NCI-H2029 treated with DMSO at 0.1 percent for 48 hours (cell line): ENCODE measurements at regions not wholly inside any gene's neighbourhood (a gene's known extent, or its start where the extent isn't known, plus 50 kb on each side); places are given as distances from the start of the nearest gene placed in this dataset.
A peak's percentile ranks its signal among the peaks of the same experiment; 100 is the strongest.

Experiments
- DNase-seq: peaks from one replicate; lab custom pipeline; 2025; lab: John Stamatoyannopoulos, UW

DNA sequence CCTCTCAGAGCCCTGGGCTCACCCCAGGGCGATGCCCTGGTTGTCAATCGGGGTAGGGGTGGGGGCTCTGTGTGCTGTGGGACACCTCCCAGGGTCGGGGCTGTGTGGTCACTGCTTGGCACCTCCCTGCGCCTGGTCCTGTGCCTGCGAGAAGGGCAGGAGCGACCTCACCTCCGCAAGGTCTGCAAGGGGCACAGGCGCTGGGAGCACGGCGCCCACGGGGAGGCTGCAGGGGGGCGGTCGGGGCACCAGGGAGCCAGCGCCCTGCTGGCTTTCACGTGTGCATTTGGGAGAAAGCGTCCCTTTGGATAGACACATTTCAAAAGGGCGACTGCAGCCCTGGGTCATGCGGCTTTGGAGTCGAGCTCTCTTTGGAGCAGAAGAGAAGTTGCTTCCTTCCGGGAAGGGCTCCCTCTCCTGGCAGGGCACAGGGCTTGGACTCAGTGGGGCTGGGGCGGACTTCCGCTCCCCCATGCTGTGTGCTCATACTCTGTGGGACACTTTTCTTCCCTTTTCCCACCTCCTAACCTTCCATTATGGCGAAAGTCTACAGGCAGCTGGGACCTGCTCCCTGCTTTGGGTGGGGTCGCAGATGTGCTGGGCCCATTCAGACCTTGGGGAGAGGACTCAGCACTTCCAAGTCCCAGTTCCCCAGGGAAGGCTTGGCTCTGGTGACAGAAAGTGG, 52.9 kb upstream of the SLC28A3 start:
- DNase-seq = no peak

GRCh38 chr9:84394036-84394435, 53.5 kb upstream of the SLC28A3 start:
- DNase-seq = no peak

- DNase-seq = peak; percentile 63
Observed at GRCh38 chr9:84397151-84397728, 56.7 kb upstream of the SLC28A3 start.

DNA sequence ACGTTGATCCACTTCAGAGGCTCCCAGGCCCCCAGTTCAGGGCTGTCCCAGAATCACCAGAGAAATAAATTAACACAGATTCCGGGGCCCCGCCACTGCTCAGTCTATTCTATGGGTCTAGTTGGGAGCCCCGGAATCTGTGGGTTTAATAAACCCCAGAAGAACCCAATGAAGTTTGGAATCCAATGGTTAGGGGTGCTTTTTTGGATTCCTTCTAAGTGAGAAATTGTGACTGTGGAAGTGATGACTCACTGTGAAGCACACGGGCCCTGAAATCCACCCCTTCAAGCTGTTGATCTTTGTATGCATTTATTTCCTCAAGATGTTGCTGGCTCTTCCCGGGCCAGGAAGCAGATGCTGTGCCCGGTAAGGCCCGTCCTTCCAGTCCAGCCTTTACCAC, 57.3 kb upstream of the SLC28A3 start:
- no peak for DNase-seq

DNA sequence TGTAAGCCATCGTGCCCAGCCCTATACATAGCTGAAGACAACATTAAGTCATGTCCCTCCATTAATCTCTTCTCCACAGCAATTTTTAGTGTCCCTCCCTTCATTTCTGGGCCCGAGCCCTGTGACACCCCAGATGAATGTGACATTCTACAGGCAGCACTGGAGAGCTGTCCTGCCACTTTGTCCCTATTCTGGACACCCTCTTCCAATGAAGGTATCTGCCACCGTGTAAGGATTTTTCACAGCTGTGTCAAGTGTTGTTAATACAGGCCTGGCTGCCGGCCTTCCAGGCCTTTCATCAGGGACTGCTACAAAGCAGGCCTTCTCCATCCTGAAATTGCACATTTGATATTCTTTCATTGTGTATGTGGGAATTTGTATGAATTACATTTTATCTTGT, 62.0 kb upstream of the SLC28A3 start:
- no peak for DNase-seq

DNA sequence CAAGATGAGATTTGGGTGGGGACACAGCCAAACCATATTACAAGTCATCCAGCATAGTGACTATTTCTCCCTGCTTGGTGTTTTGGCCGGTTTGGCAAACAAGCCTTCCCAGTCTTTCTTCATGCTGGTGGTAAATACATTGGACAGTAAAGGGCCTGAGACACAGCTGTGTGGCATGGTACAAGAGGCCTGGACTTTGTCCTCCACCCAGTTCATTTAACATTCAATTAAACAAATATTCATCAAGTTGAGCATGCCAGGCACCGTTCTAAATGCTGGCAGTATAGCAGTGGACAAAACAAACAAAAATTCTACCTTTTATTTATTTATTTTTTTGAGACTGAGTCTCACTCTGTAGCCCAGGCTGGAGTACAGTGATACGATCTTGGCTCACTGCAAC, 62.7 kb upstream of the SLC28A3 start:
- no peak for DNase-seq

DNA sequence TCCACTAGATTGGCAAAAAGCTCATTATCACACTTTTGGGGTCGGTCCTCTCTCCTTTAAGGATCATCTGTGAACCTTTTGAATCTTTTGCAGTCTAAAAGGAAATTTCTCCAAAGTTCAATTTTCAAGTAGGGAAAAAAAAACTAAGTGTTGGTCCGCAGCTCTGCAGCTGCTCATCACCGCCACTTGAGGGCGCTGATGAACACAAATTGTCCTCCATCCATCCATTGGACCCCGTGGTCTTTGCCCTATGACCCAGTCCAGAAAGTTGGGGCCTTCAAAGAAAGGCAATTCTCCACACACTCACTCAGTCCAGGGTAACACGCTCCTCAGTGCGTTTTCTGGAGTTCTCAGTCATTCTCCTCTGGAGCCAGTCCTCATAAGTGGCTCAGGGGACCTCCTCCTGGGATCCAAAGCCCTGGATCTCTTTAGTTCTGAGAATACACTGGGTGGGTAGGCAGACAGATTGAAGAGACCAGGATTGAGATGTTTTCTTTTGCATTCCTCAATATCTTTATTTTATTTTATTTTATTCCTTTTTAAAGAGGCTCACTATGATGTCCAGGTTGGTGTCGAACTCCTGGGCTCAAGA, 63.6 kb upstream of the SLC28A3 start:
- no peak for DNase-seq

DNA sequence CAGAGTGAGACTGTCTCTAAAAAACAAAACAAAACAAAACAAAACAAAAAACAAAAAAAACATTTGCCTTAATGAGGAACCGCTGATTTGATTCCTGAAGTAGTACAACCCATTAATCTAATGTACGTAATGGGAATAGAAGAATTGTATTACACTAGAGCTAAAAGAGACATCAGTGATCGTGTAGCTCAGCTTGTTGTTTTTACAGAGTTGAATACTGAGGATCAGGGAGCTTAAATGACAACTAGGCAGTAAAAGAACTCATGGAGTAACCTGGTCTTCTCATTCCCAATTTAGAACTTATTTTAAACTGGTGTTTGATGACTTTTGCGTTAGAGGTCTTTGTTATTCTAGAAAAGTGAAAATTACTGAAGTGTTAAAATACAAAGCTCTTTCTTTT, 65.1 kb upstream of the SLC28A3 start:
- no peak for DNase-seq

DNA sequence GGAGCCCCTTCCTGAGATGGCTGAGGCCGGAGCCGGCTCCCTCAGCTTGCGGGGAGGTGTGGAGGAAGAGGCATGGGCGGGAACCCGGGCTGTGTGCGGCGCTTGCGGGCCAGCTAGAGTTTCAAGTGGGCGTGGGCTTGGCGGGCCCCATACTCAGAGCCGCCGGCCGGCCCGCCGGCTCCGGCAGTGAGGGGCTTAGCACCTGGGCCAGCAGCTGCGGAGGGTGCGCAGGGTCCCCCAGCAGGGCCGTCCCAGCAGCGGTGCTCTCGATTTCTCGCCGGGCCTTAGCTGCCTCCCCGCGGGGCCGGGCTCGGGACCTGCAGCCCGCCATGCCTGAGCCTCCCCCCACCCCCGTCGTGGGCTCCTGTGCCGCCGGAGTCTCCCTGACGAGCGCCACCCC, 67.9 kb upstream of the SLC28A3 start:
- DNase-seq = no peak

DNA sequence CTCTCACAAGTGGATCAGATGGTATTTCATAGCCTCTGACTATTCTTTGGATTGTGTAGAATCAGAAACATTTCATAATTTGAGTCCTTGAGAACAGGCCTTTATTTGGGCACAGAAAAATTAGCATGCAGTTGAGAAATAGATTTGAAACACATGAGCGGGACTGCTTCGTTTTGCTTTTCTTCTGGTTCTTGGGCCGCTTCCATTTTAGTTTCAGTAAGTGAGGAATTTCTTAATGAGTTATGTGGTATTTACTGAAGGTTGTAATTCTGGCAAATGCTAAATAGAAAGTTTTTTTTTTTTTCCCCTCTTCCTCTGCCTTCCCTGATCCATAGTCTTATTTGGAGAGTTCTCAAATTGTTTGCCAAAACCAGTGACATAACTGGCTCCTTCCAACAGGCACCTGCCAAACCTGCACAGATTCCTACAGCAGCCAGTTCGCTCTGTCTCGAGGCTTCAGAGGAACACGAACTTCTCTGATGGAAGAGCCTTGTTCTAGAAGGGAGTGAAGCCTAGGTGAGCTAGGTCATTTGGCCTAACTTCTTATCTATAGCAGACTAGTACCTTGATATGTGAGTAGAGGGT, 71.2 kb upstream of the SLC28A3 start:
- DNase-seq = no peak

- DNase-seq = no peak
Observed at GRCh38 chr9:84412654-84413053, 72.1 kb upstream of the SLC28A3 start.

GRCh38 chr9:84413301-84413700, 72.7 kb upstream of the SLC28A3 start:
- DNase-seq = no peak

DNA sequence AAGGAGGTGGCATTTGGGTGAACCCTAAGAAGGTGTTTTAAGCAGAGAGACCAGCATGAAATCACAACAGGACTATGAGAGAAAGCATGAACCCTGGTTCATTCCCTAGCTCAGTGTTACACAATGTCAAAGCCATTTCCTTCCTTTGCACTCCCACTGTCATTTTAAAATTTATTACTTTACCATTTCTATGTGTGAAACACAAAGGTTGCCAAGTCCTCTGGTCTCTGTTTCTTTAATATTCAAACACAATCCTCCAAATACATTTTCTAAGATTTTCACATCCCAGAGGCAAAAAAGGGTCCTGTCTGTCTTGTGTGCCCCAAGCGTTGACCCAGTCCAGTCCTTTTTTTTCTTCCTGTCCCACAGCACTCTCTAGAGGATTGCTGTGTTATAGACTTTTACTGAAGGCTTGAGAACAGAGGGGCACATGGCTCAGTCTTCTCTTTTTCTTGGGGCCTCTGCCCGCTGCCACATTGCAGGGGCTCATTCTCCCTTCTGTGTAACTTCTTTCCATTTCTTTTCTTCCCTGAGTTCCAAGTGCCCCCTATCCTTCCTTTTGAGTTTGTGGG, 78.6 kb upstream of the SLC28A3 start:
- no peak for DNase-seq

- no peak for DNase-seq
Observed at GRCh38 chr9:84424931-84425330, 84.4 kb upstream of the SLC28A3 start.

DNA sequence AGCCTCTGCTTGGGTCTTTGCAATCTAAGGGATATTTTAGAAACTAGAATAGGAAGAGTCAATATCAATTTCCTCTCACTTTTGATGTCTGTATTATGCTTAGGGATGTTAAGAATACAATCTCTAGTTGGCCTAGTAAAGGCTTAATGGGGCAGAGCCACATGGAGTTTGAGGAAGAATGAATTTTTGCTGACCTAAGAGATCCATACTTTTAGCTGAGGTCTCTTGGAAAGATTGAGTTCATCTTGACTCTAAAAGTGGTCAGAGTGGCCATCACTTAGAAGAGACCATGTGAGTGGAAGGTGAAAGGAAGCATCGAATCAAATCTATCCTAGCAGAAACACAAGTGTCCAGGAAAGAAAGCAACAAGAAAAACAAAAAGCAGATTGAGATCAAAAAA, 92.2 kb upstream of the SLC28A3 start:
- no peak for DNase-seq

DNA sequence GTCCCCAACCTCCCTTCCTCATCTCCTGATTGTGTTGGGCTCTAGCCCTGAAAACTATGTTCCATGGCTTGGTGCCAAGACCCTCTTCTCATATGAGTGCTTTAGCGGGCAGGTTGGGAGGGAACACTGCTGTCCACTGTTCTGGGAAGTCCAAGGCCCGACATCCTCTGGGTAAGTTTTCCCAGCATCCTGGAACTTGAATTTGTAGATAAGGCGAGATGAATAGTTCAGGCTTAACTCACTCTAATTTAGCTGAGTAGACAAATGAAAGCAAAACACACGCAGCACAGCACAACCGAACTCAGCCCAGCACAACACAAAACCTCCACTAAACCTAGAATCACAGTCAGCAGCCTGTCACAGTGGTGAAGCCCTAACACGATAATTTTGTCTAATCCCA, 95.3 kb upstream of the SLC28A3 start:
- DNase-seq = no peak

GRCh38 chr9:84436386-84437109, 96.0 kb upstream of the SLC28A3 start:
- no peak for DNase-seq

DNA sequence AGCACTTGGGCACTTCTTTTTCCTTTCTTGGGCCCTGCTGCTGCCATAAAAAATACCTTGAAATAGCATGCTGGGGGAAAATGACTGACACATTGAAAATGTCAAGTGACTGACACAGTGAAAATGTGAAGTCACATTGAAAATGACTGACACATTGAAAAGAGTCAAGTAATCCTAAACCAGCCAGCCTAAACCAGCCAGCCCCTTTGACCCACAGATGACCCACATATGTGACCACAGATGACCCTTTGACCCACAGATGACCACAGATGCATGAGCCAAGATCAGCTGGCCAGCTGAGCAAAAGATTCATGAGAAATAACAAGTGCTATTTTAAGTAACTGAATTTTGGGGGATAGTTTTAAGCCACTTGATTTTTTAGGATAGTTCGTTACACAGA, 97.8 kb upstream of the SLC28A3 start:
- no peak for DNase-seq

DNA sequence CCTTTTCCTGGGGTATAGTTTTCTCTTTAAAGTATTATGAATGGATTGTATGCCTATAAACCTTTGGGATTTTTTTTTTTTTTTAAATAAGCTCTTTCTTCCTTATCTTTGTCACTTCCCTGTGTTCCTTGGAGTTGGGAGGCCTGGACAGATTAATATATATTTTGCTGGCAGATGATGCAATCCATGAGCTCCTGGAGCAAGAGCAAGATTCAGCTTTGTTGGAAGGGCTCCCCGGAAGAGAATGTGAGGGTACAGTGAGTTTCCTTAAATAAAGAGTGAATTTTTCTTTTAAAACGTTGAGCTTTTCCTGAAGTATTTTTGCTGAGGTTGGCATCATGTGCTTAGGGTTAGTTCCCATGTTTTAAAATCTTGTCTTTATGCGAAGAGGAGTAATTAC, 98.7 kb upstream of the SLC28A3 start:
- no peak for DNase-seq

GRCh38 chr9:84442712-84443111, 102.2 kb upstream of the SLC28A3 start:
- no peak for DNase-seq

DNA sequence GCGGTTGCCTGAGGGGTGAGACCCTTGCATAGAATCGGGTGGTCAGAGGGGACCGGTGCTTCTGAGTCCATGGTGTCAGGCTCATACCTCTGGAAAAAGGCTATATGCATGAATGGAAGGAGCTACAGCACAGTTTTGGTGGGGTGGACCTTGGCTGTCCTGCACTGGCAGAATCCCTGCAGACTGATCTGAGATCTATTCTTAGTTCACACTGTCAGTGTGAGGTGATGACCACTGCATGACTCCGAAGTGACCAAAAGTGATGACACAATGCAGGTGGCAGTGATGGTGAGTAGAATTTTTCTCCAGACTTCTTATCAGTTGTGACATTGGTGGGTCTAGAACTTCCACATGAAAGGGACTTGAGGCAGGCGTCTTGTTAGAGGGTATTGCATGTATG, 105.2 kb upstream of the SLC28A3 start:
- DNase-seq = no peak

DNA sequence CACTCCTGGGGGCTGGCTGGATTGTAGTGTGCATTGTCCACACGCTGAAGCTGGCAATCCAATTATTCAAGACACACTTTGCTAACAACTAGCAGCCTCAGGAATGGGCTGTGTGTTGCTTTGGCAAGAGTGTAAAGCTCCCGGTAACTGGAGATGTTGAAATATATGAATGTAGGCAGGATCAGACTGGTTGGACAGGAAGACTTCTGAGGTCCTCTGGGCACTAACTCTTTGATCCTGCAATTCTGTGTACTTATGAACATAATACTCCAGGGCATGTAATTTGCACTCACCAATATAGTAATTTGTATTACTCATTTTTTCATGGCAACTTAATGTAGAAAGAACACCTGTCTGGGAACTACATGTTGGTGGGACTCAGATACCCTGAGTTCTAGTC, 106.7 kb upstream of the SLC28A3 start:
- no peak for DNase-seq

- DNase-seq = no peak
Observed at GRCh38 chr9:84450029-84450428, 109.5 kb upstream of the SLC28A3 start.
